Endodermal cell (in vitro differentiated cells): ENCODE measurements at regions not wholly inside any gene's neighbourhood (a gene's known extent, or its start where the extent isn't known, plus 50 kb on each side); places are given as distances from the start of the nearest gene placed in this dataset.
"Not testable (repeated sequence)": the region's sequence is repeated elsewhere in the genome, so short reads cannot be mapped to it uniquely, and the experiment has no call there.

Experiments
- DNase-seq: peaks from one replicate; pipeline ENCODE4 v3.0.0-alpha.2; 2017
- H3K27ac ChIP-seq: 2 replicates; pipeline ENCODE4 v1.5.1; 2013; ENCODE audit warnings: mild to moderate bottlenecking, low read depth, low read length, moderate library complexity
- H3K27me3 ChIP-seq: 2 replicates; pipeline ENCODE4 v1.6.1; 2013; ENCODE audit warnings: mild to moderate bottlenecking, low read length, moderate library complexity; ENCODE audit not compliant: insufficient read depth, control insufficient read depth, poor library complexity, severe bottlenecking
- H3K36me3 ChIP-seq: 2 replicates; pipeline ENCODE4 v1.7.0; 2013; ENCODE audit warnings: mild to moderate bottlenecking, low read length, moderate library complexity; ENCODE audit not compliant: control insufficient read depth, insufficient read depth
- H3K4me1 ChIP-seq: one replicate; pipeline ENCODE4 v1.7.0; 2013; ENCODE audit warnings: low read length; ENCODE audit not compliant: control insufficient read depth, insufficient read depth
- H3K4me3 ChIP-seq: 2 replicates; pipeline ENCODE4 v1.5.1; 2013; ENCODE audit warnings: mild to moderate bottlenecking, low read length, moderate library complexity
- H3K9ac ChIP-seq: 2 replicates; pipeline ENCODE4 v1.6.1; 2013; ENCODE audit warnings: mild to moderate bottlenecking, low read length, moderate library complexity; ENCODE audit not compliant: poor library complexity, severe bottlenecking; ENCODE audit errors: extremely low read depth
- H3K9me3 ChIP-seq: 2 replicates; pipeline ENCODE4 v1.6.1; 2013; ENCODE audit warnings: mild to moderate bottlenecking, low read length, moderate library complexity; ENCODE audit not compliant: control insufficient read depth
- H3K27ac Mint-ChIP-seq: 2 replicates; pipeline ENCODE4 v1.8.0; 2020; ENCODE audit warnings: mixed read lengths
- H3K27me3 Mint-ChIP-seq: 2 replicates; pipeline ENCODE4 v1.8.0; 2021; ENCODE audit warnings: mild to moderate bottlenecking, mixed read lengths; ENCODE audit not compliant: insufficient read depth
- H3K36me3 Mint-ChIP-seq: 2 replicates; pipeline ENCODE4 v1.8.0; 2020; ENCODE audit warnings: low read depth, mixed read lengths
- H3K4me1 Mint-ChIP-seq: 2 replicates; pipeline ENCODE4 v1.8.0; 2020; ENCODE audit warnings: mixed read lengths
- H3K4me3 Mint-ChIP-seq: 2 replicates; pipeline ENCODE4 v1.8.0; 2020; ENCODE audit warnings: mild to moderate bottlenecking, moderate library complexity, mixed read lengths
- H3K9me3 Mint-ChIP-seq: 2 replicates; pipeline ENCODE4 v1.8.0; 2020; ENCODE audit warnings: mild to moderate bottlenecking, mixed read lengths
- CTCF ChIP-seq: fragments of 200-600 bp; sonication (generic); conservative IDR thresholded peaks from 2 replicates; pipeline ENCODE4 v1.5.0; 2021; ENCODE audit warnings: antibody characterized with exemption, mild to moderate bottlenecking
- WGBS, 2 experiments: methylation state at CpG; one replicate each; pipeline versions ENCODE4 v1.1.5 to v1.1.7; 2013; ENCODE audit warnings: missing lambda C conversion rate in 2 of 2, mixed read lengths in 1 of 2; ENCODE audit not compliant: insufficient coverage in 1 of 2, insufficient read length in 1 of 2; 5-methylcytosine and 5-hydroxymethylcytosine counted together

GRCh38 chr6:11888727-11889126 is 110.1 kb upstream of the ADTRP start:
- no peaks in the 10 kb centered on the region for H3K4me1 ChIP-seq
- no peaks in the 10 kb centered on the region for H3K4me1 Mint-ChIP-seq
- H3K9ac ChIP-seq, result no peak overlapping the region
- no peak overlapping the region for H3K4me3 ChIP-seq
- H3K36me3 ChIP-seq, result no peaks in the 10 kb centered on the region
- H3K9me3 ChIP-seq, result no peaks in the 10 kb centered on the region
- no peak overlapping the region for H3K4me3 Mint-ChIP-seq
- H3K36me3 Mint-ChIP-seq, result no peaks in the 10 kb centered on the region
- DNase-seq, result no peak
- no peak overlapping the region for H3K27ac ChIP-seq
- no peak overlapping the region for H3K27ac Mint-ChIP-seq
- TF ChIP-seq CTCF, result no peak
- no peaks in the 10 kb centered on the region for H3K27me3 ChIP-seq
- no peaks in the 10 kb centered on the region for H3K9me3 Mint-ChIP-seq
- no peaks in the 10 kb centered on the region for H3K27me3 Mint-ChIP-seq
- 94 to 100% methylated on average over 2 to 5 of the region's 5 CpGs for WGBS, 2 experiments

- Mint-ChIP-seq H3K27ac (no peak overlapping the region), H3K4me3 (no peak overlapping the region), H3K9me3 (peaks cover 10% of the 10 kb centered on the region), H3K27me3 (no peaks in the 10 kb centered on the region), H3K4me1 (no peaks in the 10 kb centered on the region), H3K36me3 (no peaks in the 10 kb centered on the region)
- no peak overlapping the region for H3K9ac ChIP-seq
- H3K4me1 ChIP-seq, result no peaks in the 10 kb centered on the region
- no peaks in the 10 kb centered on the region for H3K36me3 ChIP-seq
- H3K4me3 ChIP-seq, result no peak overlapping the region
- H3K9me3 ChIP-seq, result no peaks in the 10 kb centered on the region
- WGBS, 2 experiments, result 100% methylated on average over 1 of the region's 1 CpG; no CpG with 5 or more reads in 1 of the 2 experiments
- TF ChIP-seq CTCF, result no peak
- H3K27me3 ChIP-seq, result no peaks in the 10 kb centered on the region
- no peak overlapping the region for H3K27ac ChIP-seq
- DNase-seq, result no peak
Observed at GRCh38 chr6:11885159-11885558, 106.6 kb upstream of the ADTRP start.

- not testable (repeated sequence) for H3K27ac ChIP-seq, H3K9me3 ChIP-seq
- WGBS, 2 experiments, result 88% methylated on average over 2 of the region's 2 CpGs; no CpG with 5 or more reads in 1 of the 2 experiments
Observed at GRCh38 chr6:11883471-11883870, 104.9 kb upstream of the ADTRP start.

GRCh38 chr6:11880156-11880555 is 101.6 kb upstream of the ADTRP start:
- Mint-ChIP-seq H3K4me1 (peaks cover 10% of the 10 kb centered on the region), H3K9me3 (peaks cover 15% of the 10 kb centered on the region)
- not testable (repeated sequence) for H3K27me3 Mint-ChIP-seq, H3K9ac ChIP-seq, DNase-seq, H3K27ac ChIP-seq, H3K4me3 ChIP-seq, H3K36me3 Mint-ChIP-seq, H3K27me3 ChIP-seq, H3K36me3 ChIP-seq, H3K4me1 ChIP-seq, H3K9me3 ChIP-seq, H3K27ac Mint-ChIP-seq, H3K4me3 Mint-ChIP-seq
- WGBS, 2 experiments, result 93% methylated on average over 4 of the region's 4 CpGs; no CpG with 5 or more reads in 1 of the 2 experiments

More at GRCh38 chr6:11883471-11883870, 104.9 kb upstream of the ADTRP start:
- H3K36me3 Mint-ChIP-seq, H3K27me3 Mint-ChIP-seq, H3K4me3 ChIP-seq, H3K4me1 Mint-ChIP-seq, H3K27ac Mint-ChIP-seq, DNase-seq, H3K27me3 ChIP-seq, H3K4me1 ChIP-seq, H3K9ac ChIP-seq, H3K4me3 Mint-ChIP-seq, H3K36me3 ChIP-seq: not testable (repeated sequence)
- H3K9me3 Mint-ChIP-seq, result peaks cover 15% of the 10 kb centered on the region
